HEK293T (cell line): ENCODE measurements at regions not wholly inside any gene's neighbourhood (a gene's known extent, or its start where the extent isn't known, plus 50 kb on each side); places are given as distances from the start of the nearest gene placed in this dataset.

Experiments used
- CTCF ChIA-PET: fragments of 350-600 bp; formaldehyde crosslinking; extraction: SDS; loops from one replicate; lab custom pipeline; 2021; ENCODE audit warnings: antibody characterized with exemption, inconsistent platforms; lab: Yijun Ruan, JAX
- POLR2A ChIA-PET: fragments of 350-600 bp; formaldehyde crosslinking; extraction: SDS; loops from one replicate; lab custom pipeline; 2020; ENCODE audit warnings: antibody characterized with exemption, inconsistent platforms; lab: Yijun Ruan, JAX
- DNase-seq: peaks from one replicate; pipeline ENCODE4 v3.0.0; 2012; ENCODE audit warnings: mixed read lengths; ENCODE audit errors: extremely low spot score
- ARNT ChIP-seq: fragments of 450-650 bp; IDR thresholded peaks from 2 replicates; pipeline ENCODE4 v1.6.1; 2017; ENCODE audit warnings: mild to moderate bottlenecking
- BHLHE40 ChIP-seq: fragments of 450-650 bp; IDR thresholded peaks from 2 replicates; pipeline ENCODE4 v1.6.1; 2016; ENCODE audit warnings: mild to moderate bottlenecking, moderate library complexity, borderline replicate concordance
- CTBP1 ChIP-seq: fragments of 450-650 bp; IDR thresholded peaks from 2 replicates; pipeline ENCODE4 v1.6.1; 2016; ENCODE audit warnings: borderline replicate concordance
- ELF4 ChIP-seq: fragments of 450-650 bp; IDR thresholded peaks from 2 replicates; pipeline ENCODE4 v1.6.1; 2017; ENCODE audit warnings: antibody characterized with exemption
- FOXA1 ChIP-seq: fragments of 450-650 bp; IDR thresholded peaks from 2 replicates; pipeline ENCODE4 v1.6.1; 2016; ENCODE audit warnings: mild to moderate bottlenecking
- FOXK2 ChIP-seq: fragments of 450-650 bp; IDR thresholded peaks from 2 replicates; pipeline ENCODE4 v1.6.1; 2016; ENCODE audit warnings: mild to moderate bottlenecking
- FOXM1 ChIP-seq: fragments of 450-650 bp; IDR thresholded peaks from 2 replicates; pipeline ENCODE4 v1.6.1; 2017; ENCODE audit warnings: mild to moderate bottlenecking, borderline replicate concordance
- HDGF ChIP-seq: fragments of 450-650 bp; IDR thresholded peaks from 2 replicates; pipeline ENCODE4 v1.6.1; 2017; ENCODE audit warnings: antibody characterized with exemption, borderline replicate concordance
- L3MBTL2 ChIP-seq: fragments of 450-650 bp; conservative IDR thresholded peaks from 2 replicates; pipeline ENCODE4 v1.6.1; 2016; ENCODE audit warnings: mild to moderate bottlenecking
- LEF1 ChIP-seq: fragments of 450-650 bp; IDR thresholded peaks from 2 replicates; pipeline ENCODE4 v1.6.1; 2017; ENCODE audit warnings: mild to moderate bottlenecking, borderline replicate concordance
- NFRKB ChIP-seq: fragments of 450-650 bp; IDR thresholded peaks from 2 replicates; pipeline ENCODE4 v1.6.1; 2016; ENCODE audit warnings: mild to moderate bottlenecking, moderate library complexity
- PKNOX1 ChIP-seq: fragments of 450-650 bp; IDR thresholded peaks from 2 replicates; pipeline ENCODE4 v1.6.1; 2016
- SP1 ChIP-seq: fragments of 450-650 bp; IDR thresholded peaks from 2 replicates; pipeline ENCODE4 v1.6.1; 2017
- SUZ12 ChIP-seq: fragments of 450-650 bp; IDR thresholded peaks from 2 replicates; pipeline ENCODE4 v1.6.1; 2016; ENCODE audit warnings: mild to moderate bottlenecking
- TARDBP ChIP-seq: fragments of 450-650 bp; IDR thresholded peaks from 2 replicates; pipeline ENCODE4 v1.6.1; 2016
- ZNF384 ChIP-seq: fragments of 450-650 bp; IDR thresholded peaks from 2 replicates; pipeline ENCODE4 v1.6.1; 2016

- POLR2A ChIA-PET = no interaction called here
- TF ChIP-seq FOXA1 = no peak
- TF ChIP-seq SP1 = no peak
- TF ChIP-seq NFRKB = no peak
- CTCF ChIA-PET = interaction anchor here (0.8 kb wide), 1 partner anchor 16 kb away, joined by 3 read pairs; no protein-coding TSS in a partner anchor
- no peak for DNase-seq
Observed at GRCh38 chr13:88085036-88085435, 413.9 kb downstream of the SLITRK5 start.

- ChIA-PET POLR2A (no interaction called here), CTCF (no interaction called here)
- no peak for DNase-seq
- TF ChIP-seq ARNT (no peak), ZNF384 (no peak), NFRKB (no peak), SP1 (no peak), L3MBTL2 (no peak)
Observed at GRCh38 chr13:88086577-88086976, 415.4 kb downstream of the SLITRK5 start.

- CTCF ChIA-PET = no interaction called here
- POLR2A ChIA-PET = no interaction called here
- no peak for TF ChIP-seq LEF1
- no peak for TF ChIP-seq TARDBP
- TF ChIP-seq NFRKB = no peak
- no peak for DNase-seq
Observed at GRCh38 chr13:88097541-88097940, 426.4 kb downstream of the SLITRK5 start.

- DNase-seq = no peak
- POLR2A ChIA-PET = no interaction called here
- CTCF ChIA-PET = no interaction called here
- TF ChIP-seq FOXA1 = no peak
- TF ChIP-seq ARNT = no peak
- TF ChIP-seq SP1 = no peak
- no peak for TF ChIP-seq ELF4
- TF ChIP-seq BHLHE40 = no peak
- no peak for TF ChIP-seq TARDBP
- TF ChIP-seq SUZ12 = no peak
- no peak for TF ChIP-seq FOXK2
- no peak for TF ChIP-seq L3MBTL2
- TF ChIP-seq CTBP1 = no peak
Observed at GRCh38 chr13:88103824-88104223, 432.7 kb downstream of the SLITRK5 start.

- no peak for TF ChIP-seq TARDBP
- TF ChIP-seq CTBP1 = no peak
- TF ChIP-seq SP1 = no peak
- TF ChIP-seq PKNOX1 = no peak
- TF ChIP-seq FOXK2 = no peak
- no peak for TF ChIP-seq L3MBTL2
- no peak for TF ChIP-seq SUZ12
- no peak for TF ChIP-seq FOXM1
- TF ChIP-seq ZNF384 = no peak
- CTCF ChIA-PET = no interaction called here
- POLR2A ChIA-PET = no interaction called here
- no peak for DNase-seq
Observed at GRCh38 chr13:88104576-88104975, 433.4 kb downstream of the SLITRK5 start.

GRCh38 chr13:88107570-88107969 is 436.4 kb downstream of the SLITRK5 start:
- CTCF ChIA-PET = no interaction called here
- POLR2A ChIA-PET = no interaction called here
- TF ChIP-seq CTBP1 (no peak), ZNF384 (no peak), L3MBTL2 (no peak), FOXA1 (no peak), PKNOX1 (no peak), FOXK2 (no peak), SP1 (no peak), NFRKB (no peak), BHLHE40 (no peak), LEF1 (no peak)
- DNase-seq = no peak

- ChIA-PET POLR2A (no interaction called here), CTCF (no interaction called here)
- TF ChIP-seq FOXK2 (no peak), HDGF (no peak), ARNT (no peak), FOXM1 (no peak), BHLHE40 (no peak)
- no peak for DNase-seq
Observed at GRCh38 chr13:88112526-88112925, 441.4 kb downstream of the SLITRK5 start.

GRCh38 chr13:88115976-88116375 is 444.8 kb downstream of the SLITRK5 start:
- no peak for DNase-seq
- POLR2A ChIA-PET = no interaction called here
- CTCF ChIA-PET = no interaction called here
- no peak for TF ChIP-seq CTBP1
- no peak for TF ChIP-seq FOXK2
- TF ChIP-seq L3MBTL2 = no peak
- no peak for TF ChIP-seq NFRKB
- no peak for TF ChIP-seq TARDBP
- TF ChIP-seq HDGF = no peak
- no peak for TF ChIP-seq SUZ12
- TF ChIP-seq BHLHE40 = no peak
- no peak for TF ChIP-seq ZNF384
